GM12873 (cell line): ENCODE measurements at regions not wholly inside any gene's neighbourhood (a gene's known extent, or its start where the extent isn't known, plus 50 kb on each side); places are given as distances from the start of the nearest gene placed in this dataset.

ENCODE experiments used
- TF ChIP-seq, protein P1 (sequence below): IDR thresholded peaks from 2 replicates; pipeline ENCODE4 v1.5.1; 2012; ENCODE audit warnings: low read depth, mild to moderate bottlenecking, moderate library complexity, low read length, control low read depth; ENCODE audit not compliant: insufficient read depth; ENCODE audit errors: missing control alignments

DNA sequence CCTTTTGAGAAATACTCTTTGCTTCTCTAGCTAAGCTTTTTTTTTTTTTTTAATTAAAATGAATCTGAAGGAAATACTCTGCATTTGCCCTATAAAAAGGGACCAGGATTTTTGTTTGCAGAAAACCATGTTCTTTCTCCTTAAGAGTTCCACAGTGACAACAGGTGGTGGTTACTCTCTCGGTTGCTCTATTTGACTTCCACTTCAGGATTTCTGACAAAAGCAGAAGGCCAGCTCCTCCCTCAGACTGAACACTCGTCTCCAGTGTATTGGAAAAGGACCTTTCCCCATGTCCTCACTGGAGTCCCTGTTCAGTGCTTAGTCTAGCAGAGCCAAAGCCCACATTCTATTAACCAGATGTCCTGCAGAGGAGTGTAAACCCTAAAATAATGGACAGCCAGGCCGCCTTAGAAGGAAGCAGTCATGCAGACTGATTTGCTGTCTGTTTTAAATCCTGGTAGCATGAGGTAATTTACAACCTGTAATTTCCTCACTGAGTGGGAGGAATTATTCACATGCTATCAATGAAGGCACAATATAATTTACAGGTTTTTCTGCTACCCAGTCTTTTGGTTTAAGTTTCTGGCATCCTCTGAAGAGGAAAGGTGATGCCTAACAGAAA, 599.3 kb downstream of the PYDC2 start:
- TF ChIP-seq, protein P1, sequence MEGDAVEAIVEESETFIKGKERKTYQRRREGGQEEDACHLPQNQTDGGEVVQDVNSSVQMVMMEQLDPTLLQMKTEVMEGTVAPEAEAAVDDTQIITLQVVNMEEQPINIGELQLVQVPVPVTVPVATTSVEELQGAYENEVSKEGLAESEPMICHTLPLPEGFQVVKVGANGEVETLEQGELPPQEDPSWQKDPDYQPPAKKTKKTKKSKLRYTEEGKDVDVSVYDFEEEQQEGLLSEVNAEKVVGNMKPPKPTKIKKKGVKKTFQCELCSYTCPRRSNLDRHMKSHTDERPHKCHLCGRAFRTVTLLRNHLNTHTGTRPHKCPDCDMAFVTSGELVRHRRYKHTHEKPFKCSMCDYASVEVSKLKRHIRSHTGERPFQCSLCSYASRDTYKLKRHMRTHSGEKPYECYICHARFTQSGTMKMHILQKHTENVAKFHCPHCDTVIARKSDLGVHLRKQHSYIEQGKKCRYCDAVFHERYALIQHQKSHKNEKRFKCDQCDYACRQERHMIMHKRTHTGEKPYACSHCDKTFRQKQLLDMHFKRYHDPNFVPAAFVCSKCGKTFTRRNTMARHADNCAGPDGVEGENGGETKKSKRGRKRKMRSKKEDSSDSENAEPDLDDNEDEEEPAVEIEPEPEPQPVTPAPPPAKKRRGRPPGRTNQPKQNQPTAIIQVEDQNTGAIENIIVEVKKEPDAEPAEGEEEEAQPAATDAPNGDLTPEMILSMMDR = no peak

DNA sequence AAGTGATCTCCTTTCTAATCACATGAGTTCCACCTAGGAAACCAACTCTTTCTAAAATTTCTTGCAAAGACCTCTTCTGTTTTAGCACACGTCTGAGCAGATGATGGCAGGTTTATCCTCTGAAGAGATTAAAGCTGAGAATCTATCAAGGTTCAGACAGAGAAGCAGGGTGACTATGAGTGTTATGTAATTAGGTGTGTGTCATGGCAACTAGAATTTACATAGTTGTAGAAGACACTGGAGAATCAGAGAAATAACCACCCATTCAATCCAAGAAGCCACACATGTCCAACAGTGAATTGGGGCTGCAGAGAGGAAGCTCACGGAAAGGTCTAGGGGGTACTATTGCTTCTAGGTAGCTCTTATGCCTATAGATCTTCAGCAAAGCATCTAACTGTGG, 600.5 kb downstream of the PYDC2 start:
- TF ChIP-seq, protein P1 = no peak

DNA sequence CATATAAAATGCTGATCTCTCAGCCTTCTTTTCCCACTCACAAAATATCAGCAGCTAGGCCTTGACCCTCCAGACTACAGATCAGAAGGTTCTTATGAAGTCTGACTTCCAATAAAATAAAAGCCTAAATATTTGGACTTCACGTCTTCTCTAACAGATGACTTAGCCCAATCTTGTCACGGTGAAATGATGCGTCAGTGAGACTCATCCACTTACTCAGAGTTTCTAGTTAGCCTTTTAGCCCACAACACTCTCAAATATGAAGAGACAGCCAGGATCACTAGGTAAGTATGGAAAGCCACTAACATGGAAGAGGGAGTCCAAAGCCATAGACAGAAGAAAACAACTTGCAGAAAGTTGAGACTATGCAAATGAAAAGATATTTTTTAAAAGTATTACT, 601.2 kb downstream of the PYDC2 start:
- TF ChIP-seq, protein P1 = no peak

DNA sequence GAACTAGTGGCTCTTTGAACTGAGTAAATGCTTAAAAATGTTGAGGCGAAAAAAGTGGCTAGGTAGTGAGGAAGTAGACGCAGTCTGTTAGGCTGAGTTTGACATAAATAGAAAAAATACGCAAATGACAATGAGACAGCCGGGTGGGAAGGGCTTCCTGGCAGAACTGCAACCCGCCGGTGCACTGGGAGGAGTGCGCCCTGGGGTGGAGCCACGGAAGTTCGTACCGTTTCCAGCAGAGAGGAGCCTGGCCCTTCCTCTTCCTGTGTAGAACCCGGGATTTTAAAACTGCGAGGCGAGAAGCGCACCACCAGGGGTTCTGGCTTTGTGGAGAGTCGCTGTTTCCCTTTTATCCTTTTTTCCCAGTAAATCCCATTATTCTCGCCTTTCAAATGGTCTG, 602.6 kb downstream of the PYDC2 start:
- TF ChIP-seq, protein P1 = no peak

DNA sequence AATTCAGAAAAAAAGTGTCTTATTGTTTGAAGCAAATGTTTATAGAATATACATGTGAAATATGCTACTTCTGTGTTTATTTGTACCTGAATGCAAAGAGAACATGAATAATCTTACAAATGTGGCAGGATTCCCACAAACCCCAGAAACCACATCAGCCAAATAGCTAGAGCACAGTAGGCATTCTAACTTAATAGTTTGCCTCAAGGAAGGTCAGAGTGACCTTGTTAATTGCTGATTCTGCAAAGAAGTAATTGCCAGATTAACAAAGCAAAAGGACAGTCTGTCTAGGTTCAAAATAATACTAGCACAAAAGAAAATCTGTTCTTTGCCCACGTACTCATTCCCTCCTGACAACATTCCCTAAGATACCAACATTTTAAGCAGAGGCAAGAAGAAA, 604.0 kb downstream of the PYDC2 start:
- TF ChIP-seq, protein P1 = no peak

DNA sequence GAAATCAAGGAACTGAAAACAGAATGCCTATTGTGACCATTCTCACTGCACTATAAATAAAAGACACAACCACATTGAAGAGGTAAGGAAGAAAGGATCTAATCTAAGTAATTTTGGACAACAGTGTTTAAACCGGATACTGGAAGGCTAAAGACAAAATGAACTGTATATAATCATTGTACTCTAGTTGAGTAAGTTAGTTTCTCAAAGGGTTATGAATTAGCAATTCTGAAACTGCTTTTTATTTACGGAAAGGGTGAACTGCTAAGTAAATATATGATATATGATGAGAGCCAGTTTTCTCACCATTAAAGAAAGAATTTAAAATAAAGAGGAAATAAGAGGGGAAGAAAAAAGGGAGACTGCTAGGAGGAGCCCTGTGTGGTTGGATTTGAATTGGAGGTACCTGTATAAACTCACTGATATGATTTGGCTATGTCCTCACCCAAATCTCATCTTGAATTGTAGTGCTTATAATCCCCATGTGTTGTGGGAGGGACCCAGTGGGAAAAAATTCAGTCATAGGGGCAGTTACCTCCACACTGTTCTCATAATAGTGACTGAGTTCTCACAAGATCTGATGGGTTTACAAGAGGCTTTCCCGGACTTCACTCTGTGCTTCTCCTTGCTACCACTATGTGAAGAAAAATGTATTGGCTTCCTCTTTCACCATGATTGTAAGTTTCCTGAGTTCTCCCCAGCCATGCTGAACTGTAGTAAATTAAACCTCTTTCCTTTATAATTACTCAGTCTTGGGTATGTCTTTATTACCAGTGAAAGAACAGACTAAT, 607.7 kb downstream of the PYDC2 start:
- TF ChIP-seq, protein P1 = no peak

DNA sequence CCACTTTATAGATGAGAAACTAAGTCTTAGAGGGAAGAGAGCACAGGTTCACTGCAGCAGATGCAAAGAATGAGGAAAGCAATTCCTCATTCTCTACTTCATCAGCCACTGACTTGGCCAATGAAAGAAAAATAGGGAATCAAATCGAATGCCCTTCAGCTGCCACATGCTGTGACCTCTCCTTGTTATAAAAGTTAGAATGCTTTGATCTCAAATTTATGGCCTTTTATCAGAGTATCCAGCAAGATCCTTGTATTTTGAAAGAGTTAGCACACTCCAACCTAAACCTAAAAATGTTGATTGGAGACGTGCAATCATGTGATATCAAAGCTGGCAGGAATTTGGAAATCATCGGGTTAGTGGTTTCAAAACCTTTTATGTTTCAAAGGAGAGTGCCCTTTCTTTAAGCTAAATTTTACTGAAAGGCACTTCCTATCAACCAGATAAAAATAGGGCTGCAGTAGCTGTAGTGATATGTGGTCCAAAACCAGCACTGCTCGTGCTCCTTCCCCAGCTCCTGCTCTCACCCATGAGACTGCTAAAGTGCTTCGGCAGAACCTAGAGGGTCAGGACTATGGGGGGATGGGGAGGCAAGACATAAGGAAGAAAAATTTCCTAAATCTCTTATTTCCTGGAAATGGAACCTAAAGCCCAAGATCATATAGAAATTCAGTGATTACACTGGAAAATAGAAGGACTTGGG, 617.0 kb downstream of the PYDC2 start:
- TF ChIP-seq, protein P1 = no peak
